ENCODE measurements at regions not wholly inside any gene's neighbourhood (a gene's known extent, or its start where the extent isn't known, plus 50 kb on each side); places are given as distances from the start of the nearest gene placed in this dataset.

- TF ChIP-seq ZNF318 (IDR thresholded peaks at IDR 0.05; ENCODE audit: borderline replicate concordance in 1 of 2, low read depth in 1 of 2) (no peak), KLF13 (tag; IDR thresholded peaks at IDR 0.05; ENCODE audit: borderline replicate concordance, low read depth) (no peak), GATA2 (CRISPR knock-in tag; IDR thresholded peaks at IDR 0.05) (peak; percentile 64; the same call in 1 of the 2 replicates), RB1 (IDR thresholded peaks at IDR 0.05; ENCODE audit: low read depth) (no peak), MGA (IDR thresholded peaks at IDR 0.05) (no peak), DLX4 (CRISPR knock-in tag; IDR thresholded peaks at IDR 0.05) (no peak), MCM7 (IDR thresholded peaks at IDR 0.05) (no peak)
These were observed 59.6 kb upstream of the SPDEF start (continued) for GRCh38 chr6:34615574-34616226.
